MM.1S (cell line): ENCODE measurements at regions not wholly inside any gene's neighbourhood (a gene's known extent, or its start where the extent isn't known, plus 50 kb on each side); places are given as distances from the start of the nearest gene placed in this dataset.

Source experiments
- DNase-seq: peaks from one replicate; pipeline ENCODE4 v3.0.0-alpha.2; 2015
- H2AFZ ChIP-seq: fragments of 300-600 bp; sonication (generic); 2 replicates; pipeline ENCODE4 v1.6.0; 2016; ENCODE audit warnings: antibody characterized with exemption, low read length
- H3F3A ChIP-seq: fragments of 300-600 bp; sonication (generic); 2 replicates; pipeline ENCODE4 v1.6.1; 2016; ENCODE audit warnings: mild to moderate bottlenecking, antibody characterized with exemption, low read length, moderate library complexity, mixed read lengths; ENCODE audit not compliant: insufficient read depth
- H3K27ac ChIP-seq: fragments of 300-600 bp; sonication (generic); 2 replicates; pipeline ENCODE4 v1.5.1; 2016; ENCODE audit warnings: mild to moderate bottlenecking, low read length
- H3K27me3 ChIP-seq: fragments of 300-600 bp; sonication (generic); replicated peaks from 2 replicates; pipeline ENCODE4 v1.6.0; 2016; ENCODE audit warnings: low read length; ENCODE audit not compliant: insufficient read depth
- H3K36me3 ChIP-seq: fragments of 300-600 bp; sonication (generic); replicated peaks from 2 replicates; pipeline ENCODE4 v1.6.1; 2016; ENCODE audit warnings: mild to moderate bottlenecking, low read length, mixed read lengths; ENCODE audit not compliant: insufficient read depth
- H3K4me1 ChIP-seq: fragments of 300-600 bp; sonication (generic); 2 replicates; pipeline ENCODE4 v1.6.1; 2016; ENCODE audit warnings: low read length, mixed read lengths
- H3K4me2 ChIP-seq: fragments of 300-600 bp; sonication (generic); 2 replicates; pipeline ENCODE4 v1.6.0; 2016; ENCODE audit warnings: low read depth, low read length
- H3K4me3 ChIP-seq: fragments of 300-600 bp; sonication (generic); 2 replicates; pipeline ENCODE4 v1.5.1; 2016; ENCODE audit warnings: low read length, mixed read lengths
- H3K79me2 ChIP-seq: fragments of 300-600 bp; sonication (generic); 2 replicates; pipeline ENCODE4 v1.6.1; 2016; ENCODE audit warnings: mixed run types, low read length, mixed read lengths
- H3K9ac ChIP-seq: fragments of 300-600 bp; sonication (generic); 2 replicates; pipeline ENCODE4 v1.6.1; 2016; ENCODE audit warnings: low read length, mixed read lengths
- H3K9me2 ChIP-seq: fragments of 300-600 bp; sonication (generic); replicated peaks from 2 replicates; pipeline ENCODE4 v1.6.1; 2016; ENCODE audit warnings: mild to moderate bottlenecking, low read length, mixed read lengths; ENCODE audit not compliant: insufficient read depth
- H3K9me3 ChIP-seq: fragments of 300-600 bp; sonication (generic); replicated peaks from 2 replicates; pipeline ENCODE4 v1.6.1; 2016; ENCODE audit warnings: mild to moderate bottlenecking, low read length, mixed read lengths; ENCODE audit not compliant: insufficient read depth
- H4K20me1 ChIP-seq: fragments of 300-600 bp; sonication (generic); 2 replicates; pipeline ENCODE4 v1.6.1; 2016; ENCODE audit warnings: mild to moderate bottlenecking, low read length, moderate library complexity, mixed read lengths; ENCODE audit not compliant: insufficient read depth
- CTCF ChIP-seq: fragments of 300-600 bp; sonication (generic); IDR thresholded peaks from 2 replicates; pipeline ENCODE4 v1.5.1; 2016; ENCODE audit warnings: antibody characterized with exemption, low read length, mixed read lengths
- EZH2 ChIP-seq: fragments of 300-600 bp; sonication (generic); optimal IDR thresholded peaks from 2 replicates; pipeline ENCODE3; 2017; ENCODE audit warnings: low read depth, mild to moderate bottlenecking, antibody characterized with exemption, low read length, mixed read lengths
- EZH2phosphoT487 ChIP-seq: fragments of 300-600 bp; sonication (generic); IDR thresholded peaks from 2 replicates; pipeline ENCODE4 v1.6.1; 2018; ENCODE audit warnings: antibody characterized with exemption, low read length

GRCh38 chr3:137542049-137542448 is 222.1 kb upstream of the SOX14 start:
- no peaks in the 10 kb centered on the region for H3K36me3 ChIP-seq
- H3K4me3 ChIP-seq, result no peak overlapping the region
- H3K27ac ChIP-seq, result no peak overlapping the region
- no peak overlapping the region for H3K4me2 ChIP-seq
- H3K9me3 ChIP-seq, result no peaks in the 10 kb centered on the region
- DNase-seq, result no peak
- no peak overlapping the region for H2AFZ ChIP-seq
- no peak for TF ChIP-seq CTCF
- no peak for TF ChIP-seq EZH2
- no peak for TF ChIP-seq EZH2phosphoT487
- H3K9me2 ChIP-seq, result no peaks in the 10 kb centered on the region
- no peaks in the 10 kb centered on the region for H3K27me3 ChIP-seq
- no peaks in the 10 kb centered on the region for H3K4me1 ChIP-seq
- H3K79me2 ChIP-seq, result no peaks in the 10 kb centered on the region
- H3F3A ChIP-seq, result no peaks in the 10 kb centered on the region
- H4K20me1 ChIP-seq, result no peaks in the 10 kb centered on the region
- H3K9ac ChIP-seq, result no peak overlapping the region

- Histone ChIP-seq H3K27ac (no peak overlapping the region), H3K9me3 (no peaks in the 10 kb centered on the region)
Observed at GRCh38 chr3:137554242-137554641, 209.9 kb upstream of the SOX14 start.

GRCh38 chr3:137568880-137569279 is 195.2 kb upstream of the SOX14 start:
- no peaks in the 10 kb centered on the region for H3K36me3 ChIP-seq
- H2AFZ ChIP-seq, result no peak overlapping the region
- no peaks in the 10 kb centered on the region for H3K79me2 ChIP-seq
- TF ChIP-seq EZH2phosphoT487, result no peak
- TF ChIP-seq CTCF, result no peak
- no peak for TF ChIP-seq EZH2
- no peaks in the 10 kb centered on the region for H3K9me3 ChIP-seq
- no peak for DNase-seq
- H3F3A ChIP-seq, result no peaks in the 10 kb centered on the region
- H3K9me2 ChIP-seq, result no peaks in the 10 kb centered on the region
- no peak overlapping the region for H3K4me2 ChIP-seq
- no peak overlapping the region for H3K9ac ChIP-seq
- H4K20me1 ChIP-seq, result no peaks in the 10 kb centered on the region
- no peaks in the 10 kb centered on the region for H3K4me1 ChIP-seq
- no peak overlapping the region for H3K27ac ChIP-seq
- H3K4me3 ChIP-seq, result no peak overlapping the region
- H3K27me3 ChIP-seq, result no peaks in the 10 kb centered on the region

More at GRCh38 chr3:137554242-137554641, 209.9 kb upstream of the SOX14 start:
- no peak for DNase-seq
- H2AFZ ChIP-seq, result no peak overlapping the region
- no peaks in the 10 kb centered on the region for H3K79me2 ChIP-seq
- H3K4me1 ChIP-seq, result no peaks in the 10 kb centered on the region
- H3K9me2 ChIP-seq, result no peaks in the 10 kb centered on the region
- no peaks in the 10 kb centered on the region for H4K20me1 ChIP-seq
- H3K27me3 ChIP-seq, result no peaks in the 10 kb centered on the region
- no peak overlapping the region for H3K9ac ChIP-seq
- H3F3A ChIP-seq, result no peaks in the 10 kb centered on the region
- no peak for TF ChIP-seq EZH2phosphoT487
- TF ChIP-seq CTCF, result no peak
- TF ChIP-seq EZH2, result no peak
- H3K36me3 ChIP-seq, result no peaks in the 10 kb centered on the region
- no peak overlapping the region for H3K4me2 ChIP-seq
- H3K4me3 ChIP-seq, result no peak overlapping the region
